ENCODE measurements at regions not wholly inside any gene's neighbourhood (a gene's known extent, or its start where the extent isn't known, plus 50 kb on each side); places are given as distances from the start of the nearest gene placed in this dataset.

GRCh38 chr3:157572559-157573270 lies 69.5 kb upstream of the VEPH1 start (continued):
- TF ChIP-seq DEAF1 (CRISPR knock-in tag; IDR thresholded peaks at IDR 0.05): peak; percentile 57
- 0 out of 2 replicates have a peak, but pooled peaks have one; percentile 28 for TF ChIP-seq KLF16 (IDR thresholded peaks at IDR 0.05)
- TF ChIP-seq ZNF586 (CRISPR knock-in tag; conservative IDR thresholded peaks at IDR 0.05): no peak
- TF ChIP-seq TFE3 (CRISPR knock-in tag; IDR thresholded peaks at IDR 0.05): peak; percentile 85
- TF ChIP-seq GATA2 (CRISPR knock-in tag; IDR thresholded peaks at IDR 0.05): no peak
- TF ChIP-seq CHAMP1 (IDR thresholded peaks at IDR 0.05): no peak
